HG03558 (cell line): ENCODE measurements at regions not wholly inside any gene's neighbourhood (a gene's known extent, or its start where the extent isn't known, plus 50 kb on each side); places are given as distances from the start of the nearest gene placed in this dataset.
"Not testable (repeated sequence)": the region's sequence is repeated elsewhere in the genome, so short reads cannot be mapped to it uniquely, and the experiment has no call there.

Experiments
- ATAC-seq: cut with Tn5 transposase; IDR thresholded peaks from one replicate; pipeline ENCODE4 v1.9.1; 2021; ENCODE audit warnings: moderate number of reproducible peaks; ENCODE audit not compliant: unreplicated experiment; ENCODE audit errors: extremely low read depth

- no peak for ATAC-seq
These were observed 450.0 kb upstream of the SLC10A2 start for GRCh38 chr13:103516015-103516795.

DNA sequence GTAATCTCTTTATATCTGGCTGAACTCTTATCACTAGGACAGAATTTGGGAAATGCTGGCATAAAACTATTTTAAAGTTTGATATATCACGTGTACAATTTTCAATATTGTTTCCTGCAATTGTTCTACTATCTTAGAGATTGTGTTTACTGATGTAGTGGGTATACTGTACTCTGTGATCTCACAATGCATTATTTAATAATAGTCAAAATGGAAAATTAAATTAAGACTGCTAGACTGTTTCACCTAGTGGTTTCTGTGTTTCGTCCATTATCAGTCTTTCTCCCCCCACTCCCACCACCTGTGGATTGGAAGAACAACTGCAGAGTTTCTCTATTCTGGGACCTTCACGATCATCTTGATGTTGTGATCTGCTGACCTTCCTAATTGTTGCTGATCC lies 449.2 kb upstream of the SLC10A2 start:
- no peak for ATAC-seq

- ATAC-seq = no peak
These were observed 448.4 kb upstream of the SLC10A2 start for GRCh38 chr13:103514619-103515018.

GRCh38 chr13:103514188-103514587 lies 448.0 kb upstream of the SLC10A2 start:
- no peak for ATAC-seq

GRCh38 chr13:103510007-103510535 lies 443.9 kb upstream of the SLC10A2 start:
- ATAC-seq = no peak

DNA sequence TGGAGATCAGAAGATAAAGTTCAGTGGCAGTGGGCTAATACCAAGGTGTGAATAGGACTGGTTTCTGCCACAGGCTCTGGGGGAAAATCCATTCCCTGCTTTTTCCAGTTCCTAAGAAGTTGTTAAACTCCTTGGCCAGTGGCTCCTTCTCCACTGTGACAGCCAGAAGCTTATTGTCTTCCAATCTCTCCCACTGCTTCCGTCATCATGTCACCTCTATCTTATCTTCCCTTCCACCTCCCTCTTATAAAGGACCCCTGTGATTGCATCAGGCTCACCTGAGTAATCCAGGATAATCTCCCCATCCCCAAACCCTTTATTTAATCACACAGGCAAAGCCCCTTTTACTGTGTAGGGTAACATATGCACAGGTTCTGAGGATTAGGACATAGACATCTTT lies 431.2 kb upstream of the SLC10A2 start:
- no peak for ATAC-seq

DNA sequence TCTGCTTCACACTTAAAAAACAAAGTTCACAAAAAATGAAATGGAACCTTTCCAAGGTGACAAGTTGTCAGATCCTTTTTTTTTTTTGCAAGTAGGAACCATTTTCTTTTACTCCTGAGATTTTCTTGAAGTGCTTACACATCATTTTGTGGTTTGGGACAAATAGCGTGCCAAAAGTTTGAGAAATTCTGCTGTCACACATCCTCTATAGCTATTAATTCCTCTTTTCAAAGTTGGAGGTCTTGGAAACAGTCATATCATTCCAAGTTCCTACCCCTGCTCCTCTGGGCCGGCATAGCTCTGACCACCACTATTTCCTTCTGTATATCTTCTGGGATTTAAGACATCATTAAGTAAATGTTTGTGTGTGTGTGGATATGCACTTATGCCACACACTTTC lies 421.6 kb upstream of the SLC10A2 start:
- ATAC-seq = no peak

DNA sequence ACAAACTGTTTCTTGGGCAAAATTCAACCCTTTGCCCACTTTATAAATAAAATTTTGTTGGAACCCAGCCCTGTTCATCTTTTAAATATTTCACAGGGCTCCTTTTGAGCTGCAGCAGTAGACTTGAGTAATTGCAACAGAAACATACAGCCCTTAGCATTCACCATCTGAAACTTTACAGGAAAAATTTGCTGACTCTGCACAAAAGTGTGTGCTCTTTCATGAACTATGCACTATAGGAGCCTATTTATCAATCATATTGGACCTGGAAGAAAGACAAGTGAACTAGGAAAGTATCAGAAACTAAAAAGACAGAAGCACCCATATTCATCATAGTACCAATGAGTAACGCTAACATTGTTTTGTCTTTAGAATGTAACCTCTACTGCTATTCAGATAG lies 406.9 kb upstream of the SLC10A2 start:
- ATAC-seq = no peak

DNA sequence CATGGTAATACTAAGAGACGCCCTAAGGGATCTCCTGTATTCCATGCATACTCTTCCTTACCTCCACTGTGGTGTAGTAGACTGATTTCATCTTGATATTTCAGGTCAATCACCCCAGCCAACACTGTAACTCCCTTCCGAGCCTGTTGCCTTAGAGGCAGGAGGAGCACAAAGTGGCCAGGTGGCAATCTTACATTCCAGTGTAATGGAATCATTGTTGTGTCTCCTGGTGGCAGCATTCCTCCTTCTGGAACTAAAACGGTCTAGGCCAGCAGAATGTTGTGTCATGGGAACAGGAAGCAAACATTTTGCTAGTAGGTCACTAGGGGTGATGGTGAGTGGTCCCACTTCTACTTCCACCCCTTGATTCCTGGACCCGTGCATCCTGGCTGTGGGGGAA lies 405.7 kb upstream of the SLC10A2 start:
- ATAC-seq = no peak

GRCh38 chr13:103469771-103470170 lies 403.6 kb upstream of the SLC10A2 start:
- ATAC-seq = no peak

GRCh38 chr13:103466761-103467160 lies 400.5 kb upstream of the SLC10A2 start:
- ATAC-seq = no peak

DNA sequence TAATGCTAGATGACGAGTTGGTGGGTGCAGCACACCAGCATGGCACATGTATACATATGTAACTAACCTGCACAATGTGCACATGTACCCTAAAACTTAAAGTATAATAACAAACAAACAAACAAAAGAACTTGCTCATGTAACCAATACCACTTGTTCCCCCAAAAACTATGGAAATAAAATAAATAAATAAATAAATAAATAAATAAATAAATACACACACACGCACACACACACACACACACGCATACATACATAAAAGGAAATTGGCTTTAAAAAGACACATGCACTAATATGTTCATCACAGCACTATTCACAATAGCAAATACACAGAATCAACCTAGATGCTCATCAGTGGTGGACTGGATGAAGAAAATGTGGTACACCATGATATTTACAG lies 394.0 kb upstream of the SLC10A2 start:
- ATAC-seq = not testable (repeated sequence)

- not testable (repeated sequence) for ATAC-seq
These were observed 390.8 kb upstream of the SLC10A2 start for GRCh38 chr13:103457050-103457449.

DNA sequence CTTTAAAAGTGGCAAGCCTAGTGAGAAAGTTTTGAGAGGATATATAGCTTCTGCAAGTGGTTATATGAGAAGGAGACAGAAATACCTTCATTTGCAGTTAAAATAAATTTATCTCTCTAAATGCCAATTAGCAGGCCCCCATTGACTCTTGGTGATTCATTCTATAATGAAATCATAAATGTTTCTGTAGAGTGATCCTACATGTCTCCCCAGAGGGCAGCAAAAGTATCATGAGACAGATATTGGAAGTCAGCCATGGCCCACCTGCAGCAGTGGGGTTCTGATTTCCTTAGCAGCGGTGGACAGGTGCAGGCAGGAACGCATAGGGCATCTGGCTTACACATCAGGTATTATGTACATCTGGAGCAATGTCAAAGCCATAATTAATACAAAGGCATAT lies 385.4 kb upstream of the SLC10A2 start:
- ATAC-seq = no peak

DNA sequence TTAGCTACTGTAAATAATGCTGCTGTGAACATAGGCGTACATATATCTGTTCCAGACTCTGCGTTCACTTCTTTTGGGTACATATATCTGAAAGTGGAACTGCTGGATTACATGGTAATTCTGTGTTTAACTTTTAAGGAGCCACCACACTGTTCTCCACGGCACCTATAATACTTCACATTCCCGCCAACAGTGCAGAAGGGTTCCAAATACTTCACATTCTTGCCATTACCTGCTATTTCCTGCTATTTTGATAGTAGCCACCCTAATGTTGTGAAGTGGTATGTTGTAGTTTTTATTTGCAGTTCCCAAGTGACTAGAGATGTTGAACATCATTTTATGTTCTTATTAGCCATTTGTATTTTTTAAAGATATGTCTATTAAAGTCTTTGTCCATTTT lies 377.4 kb upstream of the SLC10A2 start:
- no peak for ATAC-seq

GRCh38 chr13:103437651-103438050 lies 371.4 kb upstream of the SLC10A2 start:
- ATAC-seq = no peak

DNA sequence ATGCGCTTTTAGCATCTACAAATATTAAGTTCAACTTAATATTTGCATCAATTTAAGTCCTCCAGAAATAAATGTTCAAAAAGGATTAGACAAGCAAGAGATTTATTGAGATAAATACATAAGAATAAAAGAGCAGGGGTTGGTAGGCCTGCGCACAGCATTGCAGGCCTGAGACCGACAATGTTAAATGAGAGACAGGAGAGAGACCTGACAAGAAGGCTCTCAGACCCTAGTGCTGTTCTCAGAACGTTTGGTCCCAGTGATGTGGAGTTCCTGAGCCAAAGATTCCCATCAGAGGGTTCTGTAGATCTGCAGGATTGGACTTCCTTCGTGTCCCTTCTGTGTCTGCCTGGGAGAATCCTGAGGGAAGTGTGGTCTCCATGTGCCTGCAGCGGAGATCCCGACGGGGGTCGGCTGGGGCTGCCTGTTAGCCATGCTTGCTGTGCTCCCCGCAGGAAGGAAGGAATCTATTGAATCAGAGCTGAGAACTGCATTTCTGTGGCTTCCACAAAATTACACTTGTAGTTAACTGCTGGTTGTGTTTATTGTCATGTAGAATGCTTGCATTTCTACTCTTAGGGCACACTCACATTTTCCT lies 369.9 kb upstream of the SLC10A2 start:
- no peak for ATAC-seq

DNA sequence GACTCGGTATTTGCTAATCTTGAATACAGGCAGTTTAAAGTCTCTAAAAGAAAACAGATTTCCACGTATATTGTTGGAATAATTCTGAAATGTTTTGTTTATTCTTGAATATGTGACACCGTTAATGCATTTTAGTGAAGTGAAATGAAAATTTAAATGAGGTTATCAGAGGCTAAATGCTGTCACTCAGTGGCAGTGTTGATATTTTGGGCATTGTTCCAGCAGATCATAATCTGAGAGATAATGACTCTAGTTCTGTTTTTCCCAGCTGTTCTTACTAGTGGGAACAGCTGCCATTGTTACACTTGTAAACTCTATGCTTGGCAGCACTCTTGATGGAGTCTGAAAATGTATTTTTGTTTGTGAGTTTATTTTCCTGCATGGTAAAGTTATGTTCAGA lies 365.6 kb upstream of the SLC10A2 start:
- no peak for ATAC-seq

DNA sequence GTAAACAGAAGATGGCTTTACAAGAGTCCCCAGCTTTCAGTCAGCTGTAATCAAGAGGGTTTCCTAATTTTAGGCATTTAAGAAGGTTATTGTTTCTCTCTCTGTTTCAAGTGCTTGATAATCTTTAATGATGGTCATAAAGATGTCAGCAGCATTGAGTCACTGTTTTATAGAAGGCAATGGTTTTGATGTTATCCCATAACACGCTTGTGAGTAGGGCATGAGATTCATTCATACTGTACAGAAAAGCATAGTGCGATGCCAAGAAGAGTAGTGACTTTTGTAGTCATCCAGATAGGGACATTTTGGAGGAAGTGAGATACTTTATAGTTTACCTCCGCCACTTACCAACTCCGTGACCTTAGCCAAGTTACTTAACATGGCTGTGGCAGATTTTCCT lies 364.2 kb upstream of the SLC10A2 start:
- no peak for ATAC-seq

DNA sequence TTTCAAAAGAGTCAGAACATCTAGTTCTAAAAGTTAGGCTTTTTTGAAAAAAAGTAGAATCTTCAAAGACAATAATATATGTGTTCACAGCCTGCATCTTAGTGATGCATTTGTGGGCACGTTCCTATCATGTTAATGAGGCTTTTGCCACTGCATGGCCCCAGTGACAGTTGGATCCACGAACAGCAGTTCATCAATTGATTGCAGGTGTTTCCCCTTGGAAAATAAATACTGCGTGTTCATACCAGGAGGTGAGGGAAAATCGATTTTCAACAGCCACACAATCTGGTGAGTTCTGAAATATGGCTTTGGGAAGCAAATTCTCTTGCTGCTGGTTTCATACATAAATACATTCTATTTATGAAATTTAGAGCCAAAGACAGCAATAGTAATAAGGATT lies 343.8 kb upstream of the SLC10A2 start:
- ATAC-seq = no peak

- ATAC-seq = no peak
These were observed 340.8 kb upstream of the SLC10A2 start for GRCh38 chr13:103406967-103407366.

DNA sequence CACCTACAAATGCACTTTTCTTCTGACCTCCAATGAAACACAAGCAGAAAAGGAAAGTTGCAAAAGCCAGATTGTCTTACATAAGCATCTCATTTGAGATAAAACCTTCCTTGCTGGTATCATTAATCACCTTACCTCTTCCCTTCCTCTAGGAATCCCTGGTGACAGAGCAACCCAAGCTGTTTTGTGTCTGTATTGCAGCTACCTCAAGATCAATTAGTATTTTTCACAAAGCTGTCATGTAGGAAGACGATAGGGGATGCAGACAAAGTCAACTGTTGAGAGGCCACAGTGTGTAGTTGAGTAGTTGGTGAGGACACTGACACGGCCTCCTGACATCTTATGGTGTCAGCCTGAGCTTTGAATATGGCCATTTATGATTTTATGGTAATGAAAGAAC lies 339.1 kb upstream of the SLC10A2 start:
- no peak for ATAC-seq
